HEK293T (cell line): ENCODE measurements at regions not wholly inside any gene's neighbourhood (a gene's known extent, or its start where the extent isn't known, plus 50 kb on each side); places are given as distances from the start of the nearest gene placed in this dataset.

ENCODE experiments used
- BHLHE40 ChIP-seq: fragments of 450-650 bp; IDR thresholded peaks from 2 replicates; pipeline ENCODE4 v1.6.1; 2016; ENCODE audit warnings: mild to moderate bottlenecking, moderate library complexity, borderline replicate concordance
- ELF4 ChIP-seq: fragments of 450-650 bp; IDR thresholded peaks from 2 replicates; pipeline ENCODE4 v1.6.1; 2017; ENCODE audit warnings: antibody characterized with exemption
- FOXA1 ChIP-seq: fragments of 450-650 bp; IDR thresholded peaks from 2 replicates; pipeline ENCODE4 v1.6.1; 2016; ENCODE audit warnings: mild to moderate bottlenecking
- FOXK2 ChIP-seq: fragments of 450-650 bp; IDR thresholded peaks from 2 replicates; pipeline ENCODE4 v1.6.1; 2016; ENCODE audit warnings: mild to moderate bottlenecking
- FOXM1 ChIP-seq: fragments of 450-650 bp; IDR thresholded peaks from 2 replicates; pipeline ENCODE4 v1.6.1; 2017; ENCODE audit warnings: mild to moderate bottlenecking, borderline replicate concordance
- NFRKB ChIP-seq: fragments of 450-650 bp; IDR thresholded peaks from 2 replicates; pipeline ENCODE4 v1.6.1; 2016; ENCODE audit warnings: mild to moderate bottlenecking, moderate library complexity
- PKNOX1 ChIP-seq: fragments of 450-650 bp; IDR thresholded peaks from 2 replicates; pipeline ENCODE4 v1.6.1; 2016
- SP1 ChIP-seq: fragments of 450-650 bp; IDR thresholded peaks from 2 replicates; pipeline ENCODE4 v1.6.1; 2017
- SUZ12 ChIP-seq: fragments of 450-650 bp; IDR thresholded peaks from 2 replicates; pipeline ENCODE4 v1.6.1; 2016; ENCODE audit warnings: mild to moderate bottlenecking

GRCh38 chr20:17168026-17168612 lies 58.7 kb upstream of the PCSK2 start:
- TF ChIP-seq FOXA1 = no peak
- no peak for TF ChIP-seq SUZ12
- TF ChIP-seq FOXM1 = no peak
- TF ChIP-seq SP1 = no peak
- TF ChIP-seq NFRKB = no peak
- TF ChIP-seq FOXK2 = no peak
- TF ChIP-seq PKNOX1 = no peak
- no peak for TF ChIP-seq BHLHE40
- TF ChIP-seq ELF4 = no peak
